Choroid plexus epithelial cell (primary cell): ENCODE measurements at regions not wholly inside any gene's neighbourhood (a gene's known extent, or its start where the extent isn't known, plus 50 kb on each side); places are given as distances from the start of the nearest gene placed in this dataset.

Source experiments
- DNase-seq: peaks from one replicate; pipeline ENCODE4 v3.0.0-alpha.2; 2010; ENCODE audit warnings: low read depth
- H3K4me3 ChIP-seq: 2 replicates; pipeline ENCODE4 v1.5.1; 2011; ENCODE audit warnings: low read depth, mild to moderate bottlenecking, control low read depth, low read length, moderate library complexity
- CTCF ChIP-seq: conservative IDR thresholded peaks from 2 replicates; pipeline ENCODE4 v1.5.1; 2011; ENCODE audit warnings: low read depth, mild to moderate bottlenecking, control low read depth, inconsistent platforms, low read length, moderate library complexity

GRCh38 chr9:108283696-108284095 lies 572.1 kb downstream of the ACTL7B start:
- no peak for TF ChIP-seq CTCF
- H3K4me3 ChIP-seq: no peak overlapping the region
- no peak for DNase-seq

DNA sequence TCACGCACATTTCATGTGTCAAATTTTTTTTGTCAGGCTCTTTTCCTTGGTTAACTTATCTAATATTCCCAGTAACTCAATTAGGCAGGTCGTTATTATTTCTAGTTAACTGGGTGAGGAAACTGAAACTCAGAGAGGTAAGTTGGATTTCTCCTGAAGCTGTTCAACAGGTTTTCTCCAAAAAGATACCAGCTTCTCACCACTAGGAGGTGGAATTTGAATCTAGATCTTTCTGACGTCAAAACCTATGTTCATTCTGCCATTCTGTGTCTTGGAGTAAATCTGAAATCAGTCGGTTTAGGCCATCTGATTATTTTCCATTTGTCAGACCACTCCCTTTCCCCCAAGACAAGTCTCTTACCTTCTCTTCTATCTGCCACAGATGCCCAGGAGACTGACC lies 572.9 kb downstream of the ACTL7B start:
- no peak overlapping the region for H3K4me3 ChIP-seq
- DNase-seq: peak; percentile 48
- TF ChIP-seq CTCF: peak; percentile 55

GRCh38 chr9:108281696-108282095 lies 574.1 kb downstream of the ACTL7B start:
- no peak for TF ChIP-seq CTCF
- H3K4me3 ChIP-seq: no peak overlapping the region
- DNase-seq: no peak

- no peak overlapping the region for H3K4me3 ChIP-seq
- TF ChIP-seq CTCF: no peak
- no peak for DNase-seq
Measured at GRCh38 chr9:108278341-108278740, 577.4 kb downstream of the ACTL7B start.

GRCh38 chr9:108277216-108277615 lies 578.6 kb downstream of the ACTL7B start:
- TF ChIP-seq CTCF: no peak
- no peak overlapping the region for H3K4me3 ChIP-seq
- no peak for DNase-seq

- no peak overlapping the region for H3K4me3 ChIP-seq
- no peak for DNase-seq
- TF ChIP-seq CTCF: no peak
Measured at GRCh38 chr9:108275906-108276305, 579.9 kb downstream of the ACTL7B start.

DNA sequence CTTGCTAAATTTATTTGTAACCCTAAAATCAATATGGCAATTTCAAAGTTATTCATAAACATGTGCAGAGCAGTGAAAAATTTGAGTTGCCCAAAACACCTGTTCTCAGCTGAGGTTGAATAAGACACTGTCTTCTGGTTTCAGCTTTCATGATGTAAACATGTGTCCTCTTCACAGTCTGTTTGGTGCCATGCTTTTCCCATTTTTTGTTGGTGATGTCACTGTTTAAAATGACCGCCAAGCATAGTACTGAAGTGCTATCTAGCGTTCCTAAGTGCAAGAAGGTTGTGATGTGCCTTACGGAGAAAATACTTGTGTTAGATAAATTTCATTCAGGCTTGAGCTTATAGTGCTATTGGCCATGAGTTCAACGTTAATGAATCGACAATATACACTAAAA lies 580.8 kb downstream of the ACTL7B start:
- DNase-seq: no peak
- no peak for TF ChIP-seq CTCF
- no peak overlapping the region for H3K4me3 ChIP-seq
